Liver (tissue), 7 donors: ENCODE measurements at regions not wholly inside any gene's neighbourhood (a gene's known extent, or its start where the extent isn't known, plus 50 kb on each side); places are given as distances from the start of the nearest gene placed in this dataset.

Experiments used
- DNase-seq: peaks from one replicate; pipeline ENCODE4 v3.0.0-alpha.2; 2017; ENCODE audit warnings: low spot score
- H3K27ac ChIP-seq, 2 donors: one replicate each; pipeline ENCODE4 v1.7.0; 2013; ENCODE audit warnings: inconsistent platforms in 2 of 2, low read length in 2 of 2, control low read depth in 1 of 2, low read depth in 1 of 2, mild to moderate bottlenecking in 1 of 2
- H3K27me3 ChIP-seq, 4 donors: one replicate each; pipeline versions ENCODE4 v1.6.1 to v1.7.0; 2013; ENCODE audit warnings: low read length in 3 of 4, inconsistent platforms in 1 of 4, mild to moderate bottlenecking in 1 of 4, moderate library complexity in 1 of 4; ENCODE audit not compliant: control insufficient read depth in 4 of 4, insufficient read depth in 4 of 4
- H3K36me3 ChIP-seq, 4 donors: one replicate each; pipeline versions ENCODE4 v1.6.1 to v1.7.0; 2013; ENCODE audit warnings: low read length in 3 of 4, mild to moderate bottlenecking in 3 of 4, low read depth in 1 of 4, moderate library complexity in 1 of 4; ENCODE audit not compliant: control insufficient read depth in 4 of 4, insufficient read depth in 3 of 4
- H3K4me1 ChIP-seq, 4 donors: one replicate each; pipeline versions ENCODE4 v1.6.1 to v1.7.0; 2013; ENCODE audit warnings: low read length in 3 of 4, mild to moderate bottlenecking in 3 of 4, moderate library complexity in 1 of 4; ENCODE audit not compliant: control insufficient read depth in 4 of 4, insufficient read depth in 4 of 4
- H3K4me3 ChIP-seq, 3 donors: one replicate each; pipeline versions ENCODE4 v1.6.1 to v1.7.0; 2013; ENCODE audit warnings: low read length in 3 of 3, control low read depth in 1 of 3, low read depth in 1 of 3, mild to moderate bottlenecking in 1 of 3
- H3K9ac ChIP-seq, 2 donors: one replicate each; pipeline ENCODE4 v1.7.0; 2013; ENCODE audit warnings: low read length in 2 of 2, mild to moderate bottlenecking in 2 of 2, moderate library complexity in 2 of 2, control low read depth in 1 of 2, low read depth in 1 of 2
- H3K9me3 ChIP-seq, 4 donors: one replicate each; pipeline versions ENCODE4 v1.6.1 to v1.7.0; 2013; ENCODE audit warnings: low read length in 3 of 4; ENCODE audit not compliant: control insufficient read depth in 4 of 4
- ATF3 ChIP-seq: IDR thresholded peaks from 2 replicates; pipeline ENCODE4 v1.6.1; 2016; ENCODE audit warnings: antibody characterized with exemption
- CTCF ChIP-seq: fragments of 150-350 bp; IDR thresholded peaks from 2 replicates; pipeline ENCODE4 v1.5.1; 2017; ENCODE audit warnings: improper control_type of control experiment, low read depth, low read length; ENCODE audit not compliant: missing input control
- EGR1 ChIP-seq, 2 donors: IDR thresholded peaks; 2 replicates each; pipeline ENCODE4 v1.6.1; 2016 to 2018; ENCODE audit warnings: antibody characterized with exemption in 2 of 2, low read depth in 2 of 2
- FOXA1 ChIP-seq: IDR thresholded peaks from 2 replicates; pipeline ENCODE4 v1.6.1; 2016; ENCODE audit warnings: antibody characterized with exemption
- FOXA2 ChIP-seq: IDR thresholded peaks from 2 replicates; pipeline ENCODE4 v1.6.1; 2016; ENCODE audit warnings: antibody characterized with exemption
- GABPA ChIP-seq, 2 donors: IDR thresholded peaks in 1 of 2; conservative IDR thresholded peaks in 1 of 2; 2 replicates each; pipeline ENCODE4 v1.6.1; 2016; ENCODE audit warnings: antibody characterized with exemption in 2 of 2, mild to moderate bottlenecking in 1 of 2, moderate library complexity in 1 of 2
- HNF4A ChIP-seq, 2 donors: conservative IDR thresholded peaks; 2 replicates each; pipeline ENCODE4 v1.6.1; 2016; ENCODE audit warnings: antibody characterized with exemption in 2 of 2, mild to moderate bottlenecking in 2 of 2
- HNF4G ChIP-seq: IDR thresholded peaks from 2 replicates; pipeline ENCODE4 v1.6.1; 2016; ENCODE audit warnings: antibody characterized with exemption
- JUND ChIP-seq, 2 donors: IDR thresholded peaks; 2 replicates each; pipeline ENCODE4 v1.6.1; 2016; ENCODE audit warnings: antibody characterized with exemption in 2 of 2
- MAX ChIP-seq: IDR thresholded peaks from 2 replicates; pipeline ENCODE4 v1.6.1; 2016; ENCODE audit warnings: antibody characterized with exemption
- NR2F2 ChIP-seq: IDR thresholded peaks from 2 replicates; pipeline ENCODE4 v1.6.1; 2016; ENCODE audit warnings: antibody characterized with exemption
- RAD21 ChIP-seq, 2 donors: IDR thresholded peaks; 2 replicates each; pipeline ENCODE4 v1.6.1; 2016; ENCODE audit warnings: antibody characterized with exemption in 2 of 2, mild to moderate bottlenecking in 2 of 2
- REST ChIP-seq: IDR thresholded peaks from 2 replicates; pipeline ENCODE4 v1.6.1; 2016; ENCODE audit warnings: antibody characterized with exemption, mild to moderate bottlenecking
- RXRA ChIP-seq, 2 donors: IDR thresholded peaks; 2 replicates each; pipeline ENCODE4 v1.6.1; 2017 to 2018; ENCODE audit warnings: antibody characterized with exemption in 2 of 2, mild to moderate bottlenecking in 1 of 2
- SP1 ChIP-seq: IDR thresholded peaks from 2 replicates; pipeline ENCODE4 v1.6.1; 2018; ENCODE audit warnings: antibody characterized with exemption, mild to moderate bottlenecking
- TAF1 ChIP-seq: conservative IDR thresholded peaks from 2 replicates; pipeline ENCODE4 v1.6.1; 2016; ENCODE audit warnings: antibody characterized with exemption, mild to moderate bottlenecking
- YY1 ChIP-seq: IDR thresholded peaks from 2 replicates; pipeline ENCODE4 v1.6.1; 2016; ENCODE audit warnings: antibody characterized with exemption, mild to moderate bottlenecking
- ZBTB33 ChIP-seq: IDR thresholded peaks from 2 replicates; pipeline ENCODE4 v1.6.1; 2016; ENCODE audit warnings: antibody characterized with exemption
- donor health status: healthy.
- donor health status: healthy.
- donor health status: healthy.
- donor health status: healthy.

GRCh38 chr1:84089867-84090266, 54.2 kb upstream of the PRKACB start:
- TF ChIP-seq RXRA (IDR thresholded peaks at IDR 0.05) (no peak), RAD21 (IDR thresholded peaks at IDR 0.05) (no peak), HNF4G (no peak)
- H3K36me3 ChIP-seq, result no peaks in the 10 kb centered on the region
- peaks cover 0 to 4% (median 3%) of the 10 kb centered on the region in 4 donors for H3K4me1 ChIP-seq
- H3K27ac ChIP-seq, result no peak overlapping the region
- H3K9ac ChIP-seq, result no peak overlapping the region
- H3K9me3 ChIP-seq, result no peaks in the 10 kb centered on the region
- no peaks in the 10 kb centered on the region for H3K27me3 ChIP-seq
- no peak for DNase-seq
- H3K4me3 ChIP-seq, result no peak overlapping the region

GRCh38 chr1:84089465-84089864, 54.6 kb upstream of the PRKACB start:
- Histone ChIP-seq H3K27ac (no peak overlapping the region), H3K4me3 (no peak overlapping the region), H3K9me3 (no peaks in the 10 kb centered on the region), H3K9ac (no peak overlapping the region), H3K4me1 (peaks cover 0 to 4% (median 3%) of the 10 kb centered on the region in 4 donors), H3K27me3 (no peaks in the 10 kb centered on the region), H3K36me3 (no peaks in the 10 kb centered on the region)
- no peak for DNase-seq
- TF ChIP-seq REST (no peak), FOXA1 (no peak), NR2F2 (no peak), EGR1 (IDR thresholded peaks at IDR 0.05; ENCODE audit: low read depth in 2 of 2) (no peak), RXRA (IDR thresholded peaks at IDR 0.05) (no peak), GABPA (IDR thresholded peaks at IDR 0.05 in 1 of 2, conservative IDR thresholded peaks at IDR 0.05 in 1 of 2) (no peak), MAX (no peak), YY1 (no peak), HNF4G (no peak), ATF3 (no peak), RAD21 (IDR thresholded peaks at IDR 0.05) (no peak), HNF4A (conservative IDR thresholded peaks at IDR 0.05) (no peak), FOXA2 (no peak), JUND (IDR thresholded peaks at IDR 0.05) (no peak), SP1 (no peak), ZBTB33 (no peak), CTCF (no peak), TAF1 (no peak)
